NCI-H2171 treated with DMSO at 0.1 percent for 48 hours (cell line): ENCODE measurements at regions not wholly inside any gene's neighbourhood (a gene's known extent, or its start where the extent isn't known, plus 50 kb on each side); places are given as distances from the start of the nearest gene placed in this dataset.
A peak's percentile ranks its signal among the peaks of the same experiment; 100 is the strongest.
"Not testable (repeated sequence)": the region's sequence is repeated elsewhere in the genome, so short reads cannot be mapped to it uniquely, and the experiment has no call there.

Source experiments
- DNase-seq: peaks from one replicate; lab custom pipeline; 2025; lab: John Stamatoyannopoulos, UW

DNA sequence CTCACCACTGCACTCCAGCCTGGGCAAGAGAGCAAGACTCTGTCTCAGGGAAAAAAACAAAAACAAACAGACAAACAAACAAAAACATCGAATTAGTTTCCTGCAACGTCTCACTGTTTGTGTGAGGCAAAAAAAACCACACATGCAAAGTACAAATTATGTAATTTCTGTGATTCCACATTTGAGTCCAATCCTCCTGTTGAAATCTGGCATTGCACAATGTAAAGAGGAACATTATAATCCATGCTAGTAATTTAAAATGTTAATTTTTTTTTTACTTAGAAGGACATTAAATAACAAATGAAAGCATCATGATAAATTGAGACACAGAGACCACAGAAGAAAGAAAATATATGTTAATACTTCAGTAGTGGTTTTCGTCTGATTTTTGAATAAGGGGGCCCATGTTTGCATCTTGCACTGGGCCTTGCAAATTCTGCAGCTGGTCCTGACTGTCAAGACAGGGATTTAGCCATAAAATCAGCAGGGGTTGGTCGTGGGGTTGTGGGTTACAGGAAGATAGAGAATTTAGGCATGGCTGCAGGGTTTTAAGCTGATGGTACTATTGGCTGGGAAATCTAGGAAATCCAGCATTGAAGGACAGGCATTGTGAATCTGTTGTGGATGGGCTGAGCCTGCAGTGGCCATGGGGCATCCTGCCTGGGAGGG, 102.6 kb upstream of the ALDH3B2 start:
- no peak for DNase-seq

- peak; percentile 23 for DNase-seq
Measured at GRCh38 chr11:67774175-67774574, 99.8 kb upstream of the ALDH3B2 start.

DNA sequence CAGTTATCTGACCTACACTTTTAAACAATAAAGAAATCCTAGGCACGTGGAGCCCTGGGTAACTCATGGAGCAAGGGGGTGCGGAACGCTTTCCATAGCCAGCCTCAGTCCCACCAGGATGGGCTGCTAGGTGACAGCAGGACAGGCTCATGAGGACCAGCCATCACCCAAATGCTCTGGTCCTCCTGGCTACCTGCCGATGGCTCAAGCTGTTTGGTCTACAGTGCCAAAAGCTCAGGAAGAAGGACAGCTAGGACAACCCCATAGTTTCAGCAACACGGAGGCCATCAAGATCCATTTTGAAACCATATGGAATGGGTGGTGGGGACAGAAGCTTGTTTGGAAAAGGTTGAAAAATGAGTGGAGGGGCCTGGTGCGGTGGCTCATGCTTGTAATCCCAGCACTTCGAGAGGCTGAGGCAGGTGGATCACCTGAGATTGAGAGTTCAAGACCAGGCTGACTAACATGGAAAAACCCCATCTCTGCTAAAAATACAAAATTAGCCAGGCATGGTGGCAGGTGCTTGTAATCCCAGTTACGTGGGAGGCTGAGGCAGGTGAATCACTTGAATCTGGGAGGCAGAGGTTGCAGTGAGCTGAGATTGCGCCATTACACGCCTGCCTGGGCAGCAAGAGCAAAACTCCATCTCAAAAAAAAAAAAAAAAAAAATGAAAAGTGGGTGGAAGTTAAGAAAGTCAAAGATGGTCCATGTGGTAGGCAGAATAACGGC, 93.7 kb upstream of the ALDH3B2 start:
- DNase-seq = not testable (repeated sequence)

- not testable (repeated sequence) for DNase-seq
Measured at GRCh38 chr11:67761211-67761610, 86.8 kb upstream of the ALDH3B2 start.

DNA sequence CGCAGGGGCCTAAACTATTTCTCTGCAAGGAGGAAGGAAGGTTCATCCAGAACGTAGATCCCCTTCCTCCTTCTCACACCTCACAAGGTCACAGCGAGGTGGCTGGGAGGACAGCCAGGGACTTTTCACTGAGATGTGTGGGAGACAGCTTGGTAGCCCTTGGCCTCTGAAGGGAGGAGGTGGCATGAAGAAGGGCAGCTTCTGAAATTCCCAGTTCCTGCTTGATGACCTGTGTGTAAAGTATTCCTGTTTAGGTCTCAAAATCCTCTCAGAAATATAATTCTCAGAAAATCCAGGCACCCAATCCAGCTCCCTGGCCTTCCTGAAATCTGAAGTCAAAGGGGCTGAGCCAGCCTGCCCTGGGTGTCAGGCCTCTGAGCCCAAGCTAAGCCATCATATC, 84.9 kb upstream of the ALDH3B2 start:
- not testable (repeated sequence) for DNase-seq

DNA sequence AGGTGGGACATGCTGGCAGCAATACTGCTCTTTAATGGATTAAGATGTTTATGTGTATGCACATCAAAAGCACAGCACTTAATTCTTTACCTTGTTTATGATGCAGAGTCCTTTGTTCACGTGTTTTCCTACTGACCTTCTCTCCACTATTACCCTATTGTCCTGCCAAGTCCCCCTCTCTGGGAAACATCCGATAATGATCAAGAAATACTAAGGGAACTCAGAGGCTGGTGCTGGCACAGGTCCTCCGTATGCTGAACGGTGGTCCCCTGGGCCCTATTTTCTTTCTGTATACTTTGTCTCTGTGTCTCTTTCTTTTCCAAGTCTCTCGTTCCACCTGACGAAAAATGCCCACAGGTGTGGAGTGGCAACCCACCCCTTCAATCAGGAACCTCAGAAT, 84.0 kb upstream of the ALDH3B2 start:
- DNase-seq = not testable (repeated sequence)

DNA sequence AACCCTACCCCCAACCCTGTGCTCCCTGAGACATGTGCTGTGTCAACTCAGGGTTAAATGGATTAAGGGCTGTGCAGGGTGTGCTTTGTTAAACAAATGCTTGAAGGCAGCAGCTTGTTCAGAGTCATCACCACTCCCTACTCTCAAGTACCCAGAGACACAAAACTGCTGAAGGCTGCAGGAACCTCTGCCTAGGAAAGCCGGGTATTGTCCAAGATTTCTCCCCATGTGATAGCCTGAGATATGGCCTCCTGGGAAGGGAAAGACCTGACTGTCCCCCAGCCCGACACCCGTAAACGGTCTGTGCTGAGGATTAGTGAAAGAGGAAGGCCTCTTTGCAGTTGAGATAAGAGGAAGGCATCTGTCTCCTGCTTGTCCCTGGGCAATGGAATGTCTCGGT, 83.6 kb upstream of the ALDH3B2 start:
- DNase-seq = not testable (repeated sequence)

DNA sequence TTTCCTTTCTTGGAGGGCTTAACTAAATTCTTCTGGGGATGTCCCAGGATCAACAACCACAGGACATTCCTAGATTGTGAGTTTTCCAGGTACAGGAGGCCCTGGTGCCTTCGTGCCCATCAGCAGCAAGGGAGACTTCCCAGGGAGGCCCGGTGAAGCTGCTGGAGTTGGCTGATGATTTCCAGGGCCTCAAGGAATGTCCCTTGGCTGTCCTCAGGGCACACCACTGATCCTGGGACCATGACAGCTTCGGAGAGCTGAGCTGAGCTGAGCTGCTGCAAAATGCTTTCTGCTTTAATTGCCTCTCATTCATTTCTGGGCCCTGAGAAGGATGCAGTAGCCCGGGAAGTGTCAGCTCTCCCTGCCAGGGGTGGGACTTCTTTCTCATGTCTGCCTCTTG, 79.4 kb upstream of the ALDH3B2 start:
- DNase-seq = not testable (repeated sequence)

DNA sequence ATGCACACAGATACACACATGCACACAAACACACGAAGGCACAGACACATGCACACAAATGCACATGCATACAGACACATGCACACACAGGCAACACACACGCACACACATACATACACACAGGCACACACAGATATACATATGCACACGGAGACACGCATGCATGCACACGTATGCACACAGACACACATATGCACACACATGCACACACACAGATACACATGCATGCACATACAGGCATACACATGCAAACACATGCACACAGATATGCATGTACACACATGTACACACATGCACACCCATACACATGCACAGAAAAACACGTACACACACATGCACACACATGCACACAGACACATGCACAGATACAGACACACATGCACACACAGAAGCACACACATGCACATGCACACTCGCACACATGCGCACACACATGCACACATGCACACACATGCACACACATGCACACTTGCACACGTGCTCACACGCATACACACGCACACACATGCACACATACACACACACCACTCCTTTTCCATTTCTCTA, 70.8 kb upstream of the ALDH3B2 start:
- DNase-seq = no peak

GRCh38 chr11:67744231-67744630, 69.8 kb upstream of the ALDH3B2 start:
- DNase-seq = not testable (repeated sequence)

DNA sequence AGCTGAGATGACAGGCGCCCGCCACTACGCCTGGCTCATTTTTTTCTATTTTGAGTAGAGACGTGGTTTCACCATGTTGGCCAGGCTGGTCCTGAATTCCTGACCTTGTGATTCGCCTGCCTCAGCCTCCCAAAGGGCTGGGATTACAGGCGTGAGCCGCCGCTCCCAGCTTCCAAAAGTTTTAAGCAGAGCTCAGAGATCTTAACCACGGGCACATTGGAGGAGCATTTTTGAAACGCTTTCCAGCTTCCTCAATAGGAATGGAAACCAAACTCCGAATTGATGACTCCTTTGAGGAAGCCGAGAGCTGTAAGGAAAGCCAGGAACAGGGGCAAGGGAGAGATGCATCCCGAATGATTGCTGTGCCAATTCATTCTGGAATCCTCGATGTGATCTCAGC, 63.8 kb upstream of the ALDH3B2 start:
- DNase-seq = not testable (repeated sequence)

- not testable (repeated sequence) for DNase-seq
Measured at GRCh38 chr11:67737562-67738080, 63.2 kb upstream of the ALDH3B2 start.

GRCh38 chr11:67732045-67732787, 57.8 kb upstream of the ALDH3B2 start:
- DNase-seq = peak; percentile 80

GRCh38 chr11:67731583-67731982, 57.2 kb upstream of the ALDH3B2 start:
- peak; percentile 33 for DNase-seq

GRCh38 chr11:67728163-67728571, 53.7 kb upstream of the ALDH3B2 start:
- DNase-seq = not testable (repeated sequence)

DNA sequence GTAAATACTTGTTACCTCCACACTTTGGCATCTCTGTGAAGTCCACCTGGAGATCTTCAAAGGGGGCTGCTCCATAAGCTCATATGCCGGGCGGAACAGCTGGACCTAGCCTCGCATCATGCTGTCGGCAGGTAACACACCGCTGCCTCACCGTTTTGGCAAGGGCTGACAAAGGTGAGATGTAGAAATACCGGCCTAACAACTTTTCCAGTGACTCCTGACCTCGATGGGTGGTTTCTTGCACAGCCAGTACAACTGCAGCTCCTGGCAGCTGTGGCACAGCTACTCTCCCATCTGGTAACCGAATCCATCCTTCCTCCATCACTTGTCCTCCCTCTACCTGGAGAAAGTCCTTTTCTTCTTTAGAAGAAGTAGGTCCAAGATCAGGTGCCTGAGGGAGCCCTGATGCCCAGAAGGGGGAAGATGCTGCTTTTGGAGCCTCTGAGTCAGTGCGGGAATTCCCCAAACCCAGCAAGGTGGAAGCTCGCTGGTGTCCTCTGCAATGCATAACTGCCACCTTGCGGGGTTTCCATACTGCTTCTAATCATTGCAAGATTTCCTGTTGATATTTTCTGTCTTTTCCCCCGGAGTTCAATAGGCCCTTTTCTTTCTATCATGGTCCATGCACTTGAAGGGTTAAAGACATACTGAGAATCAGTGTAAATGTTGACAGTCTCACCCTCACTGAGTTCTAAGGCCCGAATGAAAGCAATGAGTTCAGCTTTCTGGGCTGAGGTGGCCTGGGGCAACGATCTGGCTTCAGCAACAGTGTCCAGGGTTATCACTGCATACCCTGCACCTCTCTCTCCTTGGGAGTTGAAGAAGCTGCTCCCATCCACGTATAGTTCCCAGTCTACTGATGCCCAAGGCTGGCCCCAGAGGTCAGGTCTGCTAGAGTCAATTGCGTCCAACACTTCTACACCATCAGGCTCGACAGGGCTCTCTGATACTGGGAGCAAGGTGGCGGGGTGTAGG, 52.9 kb upstream of the ALDH3B2 start:
- DNase-seq = not testable (repeated sequence)
